Thoracic aorta (tissue), 2 donors: ENCODE measurements at regions not wholly inside any gene's neighbourhood (a gene's known extent, or its start where the extent isn't known, plus 50 kb on each side); places are given as distances from the start of the nearest gene placed in this dataset.

Experiments
- ATAC-seq: fragments of 150-250 bp; one replicate; pipeline ENCODE4 v1.8.0; 2017; ENCODE audit warnings: low read depth; ENCODE audit not compliant: insufficient number of reproducible peaks, low FRiP score
- DNase-seq: peaks from one replicate; pipeline ENCODE4 v3.0.0-alpha.2; 2020; ENCODE audit warnings: low spot score
- H3K27ac ChIP-seq, 2 donors: fragments of 200-600 bp; sonication (generic); 1 replicate in 1 of 2; 2 replicates in 1 of 2; pipeline ENCODE4 v1.5.1; 2016; ENCODE audit warnings: mild to moderate bottlenecking in 2 of 2, moderate library complexity in 2 of 2
- H3K27me3 ChIP-seq: fragments of 200-600 bp; sonication (generic); replicated peaks from 2 replicates; pipeline ENCODE4 v1.6.0; 2016; ENCODE audit warnings: mild to moderate bottlenecking; ENCODE audit not compliant: insufficient read depth
- H3K36me3 ChIP-seq: fragments of 200-600 bp; sonication (generic); one replicate; pipeline ENCODE4 v1.5.1; 2016
- H3K4me1 ChIP-seq, 2 donors: fragments of 200-600 bp; sonication (generic); 1 replicate in 1 of 2; 2 replicates in 1 of 2; pipeline versions ENCODE4 v1.5.1 to v1.6.0; 2016; ENCODE audit warnings: low read depth in 2 of 2, mild to moderate bottlenecking in 1 of 2; ENCODE audit not compliant: control insufficient read depth in 1 of 2
- H3K4me3 ChIP-seq: fragments of 200-600 bp; sonication (generic); 2 replicates; pipeline ENCODE4 v1.5.1; 2016; ENCODE audit warnings: mild to moderate bottlenecking
- H3K9me3 ChIP-seq: fragments of 200-600 bp; sonication (generic); 2 replicates; pipeline ENCODE4 v1.5.1; 2016
- CTCF ChIP-seq: fragments of 200-600 bp; sonication (generic); IDR thresholded peaks from one replicate; pipeline ENCODE4 v1.5.1; 2019; ENCODE audit warnings: antibody characterized with exemption

- Histone ChIP-seq H3K36me3 (no peaks in the 10 kb centered on the region), H3K27me3 (no peaks in the 10 kb centered on the region), H3K9me3 (no peaks in the 10 kb centered on the region), H3K4me3 (no peak overlapping the region), H3K4me1 (peaks cover 12 to 67% of the 10 kb centered on the region in 2 donors), H3K27ac (peak overlapping the region; percentile 41 to 59)
- no peak for TF ChIP-seq CTCF
- DNase-seq (no peak), ATAC-seq (no peak)
These were observed 166.4 kb downstream of the PIK3R1 start for GRCh38 chr5:68381909-68382308.

- Histone ChIP-seq H3K9me3 (no peaks in the 10 kb centered on the region), H3K36me3 (no peaks in the 10 kb centered on the region), H3K4me3 (no peak overlapping the region), H3K27me3 (no peaks in the 10 kb centered on the region), H3K4me1 (peaks cover 4 to 61% of the 10 kb centered on the region in 2 donors), H3K27ac (peak overlapping the region; percentile 41 to 59)
- DNase-seq (no peak), ATAC-seq (peak; percentile 35)
- no peak for TF ChIP-seq CTCF
These were observed 167.1 kb downstream of the PIK3R1 start for GRCh38 chr5:68382640-68383039.

GRCh38 chr5:68383888-68384310 lies 168.3 kb downstream of the PIK3R1 start:
- Histone ChIP-seq H3K27me3 (no peaks in the 10 kb centered on the region), H3K36me3 (no peaks in the 10 kb centered on the region), H3K4me3 (no peak overlapping the region), H3K9me3 (no peaks in the 10 kb centered on the region), H3K4me1 (peaks cover 4 to 48% of the 10 kb centered on the region in 2 donors), H3K27ac (peak overlapping the region in 1 of 2 donors; percentile 45)
- DNase-seq (no peak), ATAC-seq (no peak)
- no peak for TF ChIP-seq CTCF

GRCh38 chr5:68384936-68385594 lies 169.5 kb downstream of the PIK3R1 start:
- Histone ChIP-seq H3K4me1 (peaks cover 4 to 38% of the 10 kb centered on the region in 2 donors), H3K9me3 (no peaks in the 10 kb centered on the region), H3K27me3 (no peaks in the 10 kb centered on the region), H3K36me3 (no peaks in the 10 kb centered on the region), H3K4me3 (no peak overlapping the region), H3K27ac (no peak overlapping the region)
- no peak for ATAC-seq
- no peak for DNase-seq
- no peak for TF ChIP-seq CTCF

- Histone ChIP-seq H3K4me1 (peaks cover 4 to 29% of the 10 kb centered on the region in 2 donors), H3K27me3 (no peaks in the 10 kb centered on the region), H3K4me3 (no peak overlapping the region), H3K36me3 (no peaks in the 10 kb centered on the region), H3K27ac (no peak overlapping the region), H3K9me3 (no peaks in the 10 kb centered on the region)
- TF ChIP-seq CTCF, result no peak
- DNase-seq (no peak), ATAC-seq (no peak)
These were observed 170.4 kb downstream of the PIK3R1 start for GRCh38 chr5:68385936-68386335.
